CD4-positive, alpha-beta memory T cell (primary cell): ENCODE measurements at regions not wholly inside any gene's neighbourhood (a gene's known extent, or its start where the extent isn't known, plus 50 kb on each side); places are given as distances from the start of the nearest gene placed in this dataset.

Source experiments
- CTCF ChIA-PET: fragments of 350-600 bp; sonication (Branson Sonifier 250); formaldehyde crosslinking; loops from one replicate; lab custom pipeline; 2021; ENCODE audit warnings: inconsistent platforms; ENCODE audit not compliant: partially characterized antibody; lab: Charles Lee
- POLR2A ChIA-PET: fragments of 350-600 bp; sonication (Branson Sonifier 250); formaldehyde crosslinking; loops from one replicate; lab custom pipeline; 2021; ENCODE audit not compliant: partially characterized antibody; lab: Charles Lee
- DNase-seq, 5 donors: peaks; one replicate each; pipeline versions ENCODE4 v3.0.0 to v3.0.0-alpha.2; 2020 to 2022; ENCODE audit warnings: mixed read lengths in 1 of 5
- H3K27ac ChIP-seq: one replicate; pipeline ENCODE4 v1.7.0; 2013; ENCODE audit warnings: low read depth, low read length
- H3K27me3 ChIP-seq: 2 replicates; pipeline ENCODE4 v1.7.0; 2013; ENCODE audit warnings: mild to moderate bottlenecking, low read length, moderate library complexity; ENCODE audit not compliant: insufficient read depth
- H3K36me3 ChIP-seq: 2 replicates; pipeline ENCODE4 v1.7.0; 2013; ENCODE audit warnings: mild to moderate bottlenecking, low read length, moderate library complexity; ENCODE audit not compliant: insufficient read depth
- H3K4me1 ChIP-seq: 2 replicates; pipeline ENCODE4 v1.7.0; 2013; ENCODE audit warnings: mild to moderate bottlenecking, low read length, moderate library complexity; ENCODE audit not compliant: insufficient read depth
- H3K4me3 ChIP-seq, 2 donors: one replicate each; pipeline ENCODE4 v1.7.0; 2013; ENCODE audit warnings: low read length in 2 of 2, mild to moderate bottlenecking in 1 of 2
- H3K9me3 ChIP-seq, 2 donors: one replicate each; pipeline ENCODE4 v1.7.0; 2013; ENCODE audit warnings: low read length in 2 of 2, control low read depth in 1 of 2; ENCODE audit not compliant: control insufficient read depth in 1 of 2
- H3K27ac Mint-ChIP-seq, 7 donors: one replicate each; pipeline ENCODE4 v1.8.0; 2020 to 2021; ENCODE audit warnings: mixed read lengths in 7 of 7, mild to moderate bottlenecking in 6 of 7, inconsistent platforms in 3 of 7, moderate library complexity in 3 of 7
- H3K27me3 Mint-ChIP-seq, 2 donors: one replicate each; pipeline ENCODE4 v1.8.0; 2020 to 2021; ENCODE audit warnings: mixed read lengths in 2 of 2
- H3K36me3 Mint-ChIP-seq, 2 donors: one replicate each; pipeline ENCODE4 v1.8.0; 2020 to 2021; ENCODE audit warnings: mixed read lengths in 2 of 2, inconsistent platforms in 1 of 2, mild to moderate bottlenecking in 1 of 2
- H3K4me1 Mint-ChIP-seq, 4 donors: one replicate each; pipeline ENCODE4 v1.8.0; 2020 to 2021; ENCODE audit warnings: mixed read lengths in 4 of 4, mild to moderate bottlenecking in 1 of 4
- H3K4me3 Mint-ChIP-seq, 8 donors: one replicate each; pipeline ENCODE4 v1.8.0; 2020 to 2021; ENCODE audit warnings: mixed read lengths in 8 of 8, mild to moderate bottlenecking in 7 of 8, moderate library complexity in 6 of 8, inconsistent platforms in 3 of 8
- H3K9me3 Mint-ChIP-seq, 8 donors: one replicate each; pipeline ENCODE4 v1.8.0; 2020 to 2021; ENCODE audit warnings: mixed read lengths in 8 of 8, mild to moderate bottlenecking in 5 of 8, inconsistent platforms in 3 of 8, moderate library complexity in 1 of 8
- intact Hi-C: fragments of 100-400 bp; cut with micrococcal nuclease; formaldehyde crosslinking; loops from one replicate; pipeline ENCODE4 v1.15.1; 2023

DNA sequence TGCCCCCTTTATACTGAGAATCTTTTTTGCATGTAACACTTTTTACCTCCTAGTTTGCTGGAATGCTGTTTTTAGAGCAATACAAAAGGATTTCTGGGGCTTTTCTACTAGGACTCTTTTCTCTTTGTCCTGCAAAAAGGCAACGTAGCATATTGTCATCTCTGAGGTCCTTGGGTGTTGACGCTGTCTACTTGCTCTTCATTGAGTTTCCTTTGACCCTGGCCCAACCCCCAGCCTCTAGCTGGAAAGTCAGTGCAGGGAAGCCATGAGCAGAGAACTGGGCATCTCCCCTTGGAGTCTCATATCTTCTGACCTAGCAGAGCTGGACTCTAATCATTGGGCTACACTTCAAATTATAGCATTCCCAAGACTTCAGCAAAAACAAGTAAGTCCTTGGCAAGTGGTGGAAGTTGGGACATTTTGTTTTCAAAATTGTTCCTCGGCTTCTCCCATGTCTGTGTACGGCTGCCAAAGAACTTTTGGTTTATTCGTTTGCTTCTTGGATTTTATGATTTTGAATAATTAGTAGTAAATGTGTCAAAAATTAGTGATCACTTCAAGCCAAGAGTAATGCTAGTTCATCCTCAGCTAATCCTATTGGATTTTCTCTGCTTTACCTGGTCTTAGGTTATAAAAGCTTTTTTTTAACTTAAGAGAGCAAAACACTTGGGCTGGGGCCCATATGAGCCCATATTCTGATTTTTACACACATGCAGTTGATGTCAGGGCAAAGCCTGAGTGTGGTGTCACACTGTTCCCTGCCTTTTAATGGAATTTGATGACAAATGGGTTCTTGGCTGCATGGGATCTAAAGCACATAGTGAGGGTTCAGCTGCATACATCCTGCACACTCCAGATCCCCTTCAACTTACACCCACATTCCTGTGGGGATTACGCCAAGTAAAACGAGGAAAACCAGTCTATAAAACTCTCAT is 419.5 kb upstream of the C2CD4B start:
- no peak overlapping the region for H3K4me3 ChIP-seq
- Mint-ChIP-seq H3K9me3 (no peaks in the 10 kb centered on the region), H3K36me3 (no peaks in the 10 kb centered on the region), H3K27ac (no peak overlapping the region), H3K27me3 (peaks cover 4 to 10% of the 10 kb centered on the region in 2 donors), H3K4me3 (no peak overlapping the region), H3K4me1 (no peaks in the 10 kb centered on the region)
- ChIA-PET POLR2A (no interaction called here), CTCF (no interaction called here)
- no peaks in the 10 kb centered on the region for H3K36me3 ChIP-seq
- no peaks in the 10 kb centered on the region for H3K4me1 ChIP-seq
- intact Hi-C loops: no loop called here
- no peak overlapping the region for H3K27ac ChIP-seq
- no peaks in the 10 kb centered on the region for H3K27me3 ChIP-seq
- DNase-seq: no peak
- no peaks in the 10 kb centered on the region for H3K9me3 ChIP-seq

DNA sequence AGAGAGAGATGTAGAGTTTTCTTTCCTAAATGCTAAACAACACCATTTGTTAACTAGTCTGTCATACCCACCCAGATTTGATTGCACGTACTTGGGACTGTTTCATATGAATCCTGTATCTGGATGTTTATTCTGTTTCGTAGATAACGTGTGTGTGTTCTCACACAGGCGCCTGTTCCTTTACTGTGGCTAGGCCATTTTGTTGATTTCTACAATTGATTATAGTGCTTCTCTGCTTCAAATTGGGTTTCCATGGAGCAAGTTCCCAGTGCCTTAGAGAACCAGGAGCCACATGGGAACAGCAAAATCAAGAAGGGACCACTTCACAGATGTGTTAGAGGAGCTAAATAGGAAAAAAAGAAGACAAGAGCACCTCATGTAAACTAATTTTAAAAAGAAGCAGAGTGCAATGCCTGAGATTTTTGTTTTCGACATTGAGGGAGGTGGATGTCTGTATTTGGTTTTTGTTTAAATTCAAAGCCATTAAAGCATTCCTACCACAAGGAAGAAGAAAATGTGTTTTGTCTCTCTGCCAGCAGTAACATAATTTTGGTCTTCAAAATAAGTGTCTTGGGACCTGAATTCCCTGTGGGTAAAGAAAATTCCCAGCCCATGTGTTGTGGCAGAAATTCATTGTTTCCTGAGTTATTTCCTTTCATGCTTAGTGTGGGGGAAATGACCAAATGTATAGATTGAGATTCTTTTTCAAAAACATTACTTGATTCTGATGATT is 424.0 kb upstream of the C2CD4B start:
- Mint-ChIP-seq H3K36me3 (no peaks in the 10 kb centered on the region), H3K27me3 (peaks cover 14 to 19% of the 10 kb centered on the region in 2 donors), H3K4me3 (no peak overlapping the region), H3K4me1 (no peaks in the 10 kb centered on the region), H3K9me3 (no peaks in the 10 kb centered on the region), H3K27ac (no peak overlapping the region)
- H3K4me3 ChIP-seq: no peak overlapping the region
- H3K36me3 ChIP-seq: no peaks in the 10 kb centered on the region
- H3K27me3 ChIP-seq: no peaks in the 10 kb centered on the region
- intact Hi-C loops: no loop called here
- POLR2A ChIA-PET: no interaction called here
- no peak overlapping the region for H3K27ac ChIP-seq
- H3K4me1 ChIP-seq: no peaks in the 10 kb centered on the region
- H3K9me3 ChIP-seq: no peaks in the 10 kb centered on the region
- CTCF ChIA-PET: no interaction called here
- no peak for DNase-seq

DNA sequence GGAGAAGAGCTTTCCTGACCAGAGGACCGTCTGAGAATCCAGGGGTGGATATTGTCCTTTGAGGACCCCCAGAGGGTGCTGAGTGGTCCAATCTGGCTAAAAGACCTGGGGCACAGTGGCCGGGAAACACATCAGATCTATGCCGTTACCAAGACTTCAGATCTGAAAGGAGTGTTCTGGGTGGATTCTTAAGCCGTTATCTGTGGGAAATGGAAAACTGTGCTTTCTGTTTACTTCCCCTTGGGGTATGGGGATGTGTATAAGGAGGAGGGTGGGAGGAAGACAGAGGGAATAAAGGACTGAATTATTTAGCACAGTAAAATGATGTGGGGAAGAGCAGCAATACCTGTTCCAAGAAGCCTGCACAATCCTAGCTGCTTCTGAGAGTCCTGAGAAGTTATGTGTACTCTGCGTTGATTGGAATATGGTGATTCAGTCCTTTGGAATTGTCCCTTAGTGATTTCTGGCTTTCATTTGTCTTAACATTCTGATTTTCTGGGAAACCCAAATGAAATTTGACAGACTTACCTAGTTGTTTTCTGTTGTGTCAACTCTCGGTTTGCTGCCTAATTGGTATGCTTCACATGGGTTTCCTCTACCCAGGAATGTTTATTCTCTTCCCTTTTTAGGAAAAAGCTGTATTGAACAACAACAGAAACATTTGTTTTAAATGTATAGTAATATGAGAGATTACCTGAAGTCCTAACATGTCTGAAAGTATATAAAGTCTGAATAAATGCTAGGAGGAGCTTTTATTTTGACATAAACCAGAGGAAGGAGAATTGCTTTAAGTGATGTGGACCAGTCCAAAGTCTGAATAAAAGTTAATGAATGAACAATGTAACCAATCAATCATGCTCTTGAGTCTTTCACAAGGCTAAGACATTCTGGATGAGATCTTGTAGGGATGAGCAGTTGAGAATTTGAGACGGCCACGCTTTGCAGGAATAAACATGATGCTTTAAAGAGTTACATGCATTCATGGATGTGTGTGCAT is 427.1 kb upstream of the C2CD4B start:
- no peaks in the 10 kb centered on the region for H3K27me3 ChIP-seq
- no peak for DNase-seq
- Mint-ChIP-seq H3K27ac (no peak overlapping the region), H3K36me3 (no peaks in the 10 kb centered on the region), H3K9me3 (no peaks in the 10 kb centered on the region), H3K4me1 (no peaks in the 10 kb centered on the region), H3K27me3 (peaks cover 22 to 23% of the 10 kb centered on the region in 2 donors), H3K4me3 (no peak overlapping the region)
- H3K36me3 ChIP-seq: no peaks in the 10 kb centered on the region
- CTCF ChIA-PET: no interaction called here
- POLR2A ChIA-PET: no interaction called here
- H3K9me3 ChIP-seq: no peaks in the 10 kb centered on the region
- no peak overlapping the region for H3K4me3 ChIP-seq
- no peak overlapping the region for H3K27ac ChIP-seq
- H3K4me1 ChIP-seq: no peaks in the 10 kb centered on the region
- intact Hi-C loops: no loop called here

DNA sequence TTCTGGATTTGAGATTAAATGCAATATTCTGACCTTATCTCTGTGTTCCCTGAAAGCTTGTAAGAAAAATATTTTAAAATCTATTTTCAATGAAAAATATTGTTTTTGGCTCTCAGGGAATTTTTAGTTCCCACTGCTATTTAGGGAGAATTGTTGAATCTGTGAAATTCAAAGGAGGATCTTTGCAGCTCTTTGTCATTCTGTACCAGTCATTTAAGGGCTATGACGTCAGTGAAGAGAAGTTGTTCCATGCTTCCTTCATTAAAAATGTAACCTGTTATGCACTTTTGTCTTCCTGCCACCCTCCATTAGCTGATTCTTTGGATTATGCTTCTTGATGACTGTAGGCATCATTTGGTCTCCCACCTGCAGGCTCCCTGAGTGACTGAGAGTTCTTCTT is 427.8 kb upstream of the C2CD4B start:
- intact Hi-C loops: no loop called here
- ChIA-PET CTCF (no interaction called here), POLR2A (no interaction called here)
- no peak for DNase-seq
- Histone ChIP-seq H3K9me3 (no peaks in the 10 kb centered on the region), H3K36me3 (no peaks in the 10 kb centered on the region), H3K4me3 (no peak overlapping the region), H3K4me1 (no peaks in the 10 kb centered on the region), H3K27ac (no peak overlapping the region), H3K27me3 (no peaks in the 10 kb centered on the region)
- Mint-ChIP-seq H3K36me3 (no peaks in the 10 kb centered on the region), H3K9me3 (no peaks in the 10 kb centered on the region), H3K4me3 (no peak overlapping the region), H3K27ac (no peak overlapping the region), H3K4me1 (no peaks in the 10 kb centered on the region), H3K27me3 (peaks cover 22 to 24% of the 10 kb centered on the region in 2 donors)

DNA sequence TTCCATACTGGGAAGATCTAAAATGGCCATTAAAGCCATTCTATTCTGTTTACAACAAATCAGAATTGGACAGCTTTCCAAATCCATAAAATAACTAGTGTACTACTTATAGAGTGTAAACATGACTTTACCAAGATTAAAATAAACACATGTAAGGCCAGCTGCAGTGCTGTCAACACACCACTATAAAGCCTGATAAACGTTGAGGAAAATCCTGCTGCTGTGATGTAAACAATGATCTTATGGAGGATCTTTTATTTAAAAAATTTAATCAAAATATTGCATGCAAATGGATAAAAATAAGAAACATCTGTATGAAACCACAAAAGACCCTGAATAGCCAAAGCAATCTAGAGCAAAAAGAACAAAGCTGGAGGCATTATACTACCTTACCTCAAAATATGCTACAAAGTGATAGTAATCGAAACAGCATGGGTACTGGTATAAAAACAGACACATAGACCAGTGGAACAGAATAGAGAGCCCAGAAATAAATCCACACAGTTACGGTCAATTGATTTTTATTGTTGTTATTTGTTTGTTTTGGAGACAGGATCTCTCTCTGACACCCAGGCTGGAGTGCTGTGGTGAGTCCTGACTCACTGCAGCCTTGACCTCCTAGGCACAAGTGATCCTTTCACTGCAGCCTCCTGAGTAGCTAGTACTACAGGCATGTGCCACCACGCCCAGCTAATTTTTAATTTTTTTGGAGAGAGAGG is 428.8 kb upstream of the C2CD4B start:
- Histone ChIP-seq H3K27me3 (no peaks in the 10 kb centered on the region), H3K36me3 (no peaks in the 10 kb centered on the region), H3K4me1 (no peaks in the 10 kb centered on the region), H3K9me3 (no peaks in the 10 kb centered on the region), H3K4me3 (no peak overlapping the region), H3K27ac (no peak overlapping the region)
- Mint-ChIP-seq H3K36me3 (no peaks in the 10 kb centered on the region), H3K9me3 (no peaks in the 10 kb centered on the region), H3K4me3 (no peak overlapping the region), H3K4me1 (no peaks in the 10 kb centered on the region), H3K27ac (no peak overlapping the region), H3K27me3 (peaks cover 24 to 25% of the 10 kb centered on the region in 2 donors)
- no peak for DNase-seq
- POLR2A ChIA-PET: no interaction called here
- intact Hi-C loops: no loop called here
- CTCF ChIA-PET: no interaction called here

DNA sequence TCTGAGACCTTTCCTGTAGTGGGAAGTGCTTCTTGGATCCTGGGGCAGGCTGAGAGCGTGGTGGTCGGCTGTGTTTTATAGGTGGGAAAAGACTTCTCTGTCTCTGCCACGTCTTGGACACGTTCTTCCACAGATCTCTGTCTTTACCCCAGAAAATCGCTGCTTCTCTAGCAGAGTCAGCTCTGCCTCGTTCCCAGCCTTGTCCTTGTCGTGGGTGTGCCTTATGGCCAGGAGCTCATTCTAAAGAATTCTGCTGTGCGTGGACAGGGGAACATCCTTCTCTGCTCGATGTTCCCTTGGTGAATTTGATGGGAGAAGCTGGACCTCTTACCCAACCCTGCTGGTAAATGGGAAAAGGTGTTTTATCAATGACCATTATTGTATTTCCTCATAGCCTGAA is 433.1 kb upstream of the C2CD4B start:
- Mint-ChIP-seq H3K9me3 (no peaks in the 10 kb centered on the region), H3K36me3 (no peaks in the 10 kb centered on the region), H3K4me1 (no peaks in the 10 kb centered on the region), H3K27ac (no peak overlapping the region), H3K27me3 (peaks cover 13 to 20% of the 10 kb centered on the region in 2 donors), H3K4me3 (no peak overlapping the region)
- Histone ChIP-seq H3K4me3 (no peak overlapping the region), H3K9me3 (no peaks in the 10 kb centered on the region), H3K27ac (no peak overlapping the region), H3K4me1 (no peaks in the 10 kb centered on the region), H3K36me3 (no peaks in the 10 kb centered on the region), H3K27me3 (no peaks in the 10 kb centered on the region)
- ChIA-PET CTCF (no interaction called here), POLR2A (no interaction called here)
- no peak for DNase-seq
- intact Hi-C loops: no loop called here
